Ovary (tissue), 3 donors: ENCODE measurements at regions not wholly inside any gene's neighbourhood (a gene's known extent, or its start where the extent isn't known, plus 50 kb on each side); places are given as distances from the start of the nearest gene placed in this dataset.

Experiments
- CTCF ChIP-seq, 3 donors: fragments of 450-650 bp in 2 of 3; fragments of 200-600 bp in 1 of 3; IDR thresholded peaks; one replicate each; pipeline versions ENCODE4 v1.5.1 to v1.8.0; 2016 to 2022; ENCODE audit warnings: antibody characterized with exemption in 3 of 3, mild to moderate bottlenecking in 1 of 3
- EP300 ChIP-seq: sonication (generic); formaldehyde crosslinking; IDR thresholded peaks from one replicate; pipeline ENCODE4 v1.6.1; 2017; ENCODE audit warnings: antibody characterized with exemption
- POLR2A ChIP-seq: fragments of 450-650 bp; IDR thresholded peaks from one replicate; pipeline ENCODE4 v1.6.1; 2017; ENCODE audit warnings: antibody characterized with exemption, mild to moderate bottlenecking, moderate library complexity
- donor health status: DM: no; HTN: no; CAD: no.

- no peak for TF ChIP-seq POLR2A
- no peak for TF ChIP-seq CTCF (IDR thresholded peaks at IDR 0.05)
- no peak for TF ChIP-seq EP300
Observed at GRCh38 chr11:103825469-103825868, 211.0 kb upstream of the DDI1 start.
